H1 (cell line): ENCODE measurements at regions not wholly inside any gene's neighbourhood (a gene's known extent, or its start where the extent isn't known, plus 50 kb on each side); places are given as distances from the start of the nearest gene placed in this dataset.

ENCODE experiments used
- CHD2 ChIP-seq: IDR thresholded peaks from 2 replicates; pipeline ENCODE4 v1.6.1; 2012; ENCODE audit warnings: low read length, improper control_type of control experiment
- JUND ChIP-seq: IDR thresholded peaks from 2 replicates; pipeline ENCODE4 v1.6.1; 2011; ENCODE audit warnings: mild to moderate bottlenecking, improper control_type of control experiment, low read length
- POU5F1 ChIP-seq: IDR thresholded peaks from 2 replicates; pipeline ENCODE4 v1.6.1; 2011; ENCODE audit warnings: low read depth, mild to moderate bottlenecking, low read length, moderate library complexity
- RFX5 ChIP-seq: IDR thresholded peaks from 2 replicates; pipeline ENCODE4 v1.6.1; 2011; ENCODE audit warnings: low read depth, low read length, improper control_type of control experiment, borderline replicate concordance
- SIN3A ChIP-seq, 2 experiments: IDR thresholded peaks in 1 of 2; conservative IDR thresholded peaks in 1 of 2; 2 replicates each; pipeline ENCODE4 v1.6.1; 2011 to 2012; ENCODE audit warnings: low read length in 2 of 2, improper control_type of control experiment in 1 of 2, low read depth in 1 of 2, mild to moderate bottlenecking in 1 of 2
- USF2 ChIP-seq: IDR thresholded peaks from 2 replicates; pipeline ENCODE4 v1.6.1; 2011; ENCODE audit warnings: low read length, improper control_type of control experiment
- YY1 ChIP-seq: IDR thresholded peaks from 2 replicates; pipeline ENCODE4 v1.6.1; 2011; ENCODE audit warnings: low read depth, mild to moderate bottlenecking, low read length

- TF ChIP-seq YY1: no peak
- no peak for TF ChIP-seq CHD2
- TF ChIP-seq JUND: no peak
- no peak for TF ChIP-seq POU5F1
- no peak for TF ChIP-seq RFX5
- no peak for TF ChIP-seq SIN3A (conservative IDR thresholded peaks at IDR 0.05 in 1 of 2, IDR thresholded peaks at IDR 0.05 in 1 of 2; ENCODE audit: low read depth in 1 of 2, low read length in 2 of 2)
- no peak for TF ChIP-seq USF2
- TF ChIP-seq, all 59 proteins: peak for 0
These were observed 450.6 kb upstream of the DCN start (continued) for GRCh38 chr12:91633206-91633605.
